CD4-positive, alpha-beta T cell (primary cell): ENCODE measurements at regions not wholly inside any gene's neighbourhood (a gene's known extent, or its start where the extent isn't known, plus 50 kb on each side); places are given as distances from the start of the nearest gene placed in this dataset.

Experiments
- ATAC-seq: fragments of 200-7000 bp; cut with Tn5 transposase; one replicate; pipeline ENCODE4 v1.10.0; 2022; ENCODE audit warnings: mild to moderate bottlenecking; ENCODE audit not compliant: poor library complexity
- CTCF ChIA-PET: fragments of 350-600 bp; sonication (Branson Sonifier 250); formaldehyde crosslinking; loops from one replicate; lab custom pipeline; 2021; ENCODE audit warnings: antibody characterized with exemption, inconsistent platforms; lab: Charles Lee
- POLR2A ChIA-PET: fragments of 350-600 bp; sonication (Branson Sonifier 250); formaldehyde crosslinking; loops from one replicate; lab custom pipeline; 2021; ENCODE audit warnings: antibody characterized with exemption, inconsistent platforms; lab: Charles Lee
- DNase-seq, 14 experiments: peaks; one replicate each; pipeline ENCODE4 v3.0.0-alpha.2; 2013 to 2020; ENCODE audit warnings: mixed read lengths in 2 of 14
- H3K27ac ChIP-seq, 2 donors: one replicate each; pipeline versions ENCODE4 v1.5.1 to v1.7.0; 2013; ENCODE audit warnings: low read length in 2 of 2, low read depth in 1 of 2, mild to moderate bottlenecking in 1 of 2
- H3K27me3 ChIP-seq, 2 experiments: 1 replicate in 1 of 2; 2 replicates in 1 of 2; pipeline versions ENCODE4 v1.6.1 to v1.7.0; 2013; ENCODE audit warnings: low read length in 2 of 2, control low read depth in 1 of 2, mild to moderate bottlenecking in 1 of 2, moderate library complexity in 1 of 2; ENCODE audit not compliant: insufficient read depth in 2 of 2, control insufficient read depth in 1 of 2
- H3K36me3 ChIP-seq: one replicate; pipeline ENCODE4 v1.6.1; 2013; ENCODE audit warnings: low read length, control low read depth; ENCODE audit not compliant: insufficient read depth
- H3K4me1 ChIP-seq: one replicate; pipeline ENCODE4 v1.6.1; 2013; ENCODE audit warnings: low read length, control low read depth; ENCODE audit not compliant: insufficient read depth
- H3K4me3 ChIP-seq: one replicate; pipeline ENCODE4 v1.5.1; 2013; ENCODE audit warnings: mild to moderate bottlenecking, low read length, moderate library complexity
- H3K9me3 ChIP-seq, 2 experiments: 1 replicate in 1 of 2; 2 replicates in 1 of 2; pipeline versions ENCODE4 v1.6.1 to v1.7.0; 2013; ENCODE audit warnings: low read length in 2 of 2, mild to moderate bottlenecking in 2 of 2, control low read depth in 1 of 2, moderate library complexity in 1 of 2; ENCODE audit not compliant: control insufficient read depth in 1 of 2, insufficient read depth in 1 of 2
- H3K27ac Mint-ChIP-seq: one replicate; pipeline ENCODE4 v1.8.0; 2020; ENCODE audit warnings: mixed read lengths
- H3K27me3 Mint-ChIP-seq: one replicate; pipeline ENCODE4 v1.8.0; 2021; ENCODE audit warnings: mixed read lengths
- H3K36me3 Mint-ChIP-seq: one replicate; pipeline ENCODE4 v1.8.0; 2021; ENCODE audit warnings: low read depth, mixed read lengths
- H3K4me1 Mint-ChIP-seq: one replicate; pipeline ENCODE4 v1.8.0; 2021; ENCODE audit warnings: low read depth, mixed read lengths
- H3K4me3 Mint-ChIP-seq: one replicate; pipeline ENCODE4 v1.8.0; 2020; ENCODE audit warnings: mild to moderate bottlenecking, mixed read lengths
- H3K9me3 Mint-ChIP-seq: one replicate; pipeline ENCODE4 v1.8.0; 2020; ENCODE audit warnings: mixed read lengths
- intact Hi-C, 2 experiments: fragments of 100-400 bp; cut with DNase I in 1 of 2; cut with micrococcal nuclease in 1 of 2; formaldehyde crosslinking; loops; one replicate each; pipeline versions ENCODE4 v1.15.1 to v1.9.0; 2023 to 2025; cut with DNase I, micrococcal nuclease
- TF ChIP-seq, protein P1 (sequence below): fragments of 200-600 bp; IDR thresholded peaks from one replicate; pipeline ENCODE4 v1.8.0; 2022; ENCODE audit warnings: antibody characterized with exemption, mild to moderate bottlenecking

DNA sequence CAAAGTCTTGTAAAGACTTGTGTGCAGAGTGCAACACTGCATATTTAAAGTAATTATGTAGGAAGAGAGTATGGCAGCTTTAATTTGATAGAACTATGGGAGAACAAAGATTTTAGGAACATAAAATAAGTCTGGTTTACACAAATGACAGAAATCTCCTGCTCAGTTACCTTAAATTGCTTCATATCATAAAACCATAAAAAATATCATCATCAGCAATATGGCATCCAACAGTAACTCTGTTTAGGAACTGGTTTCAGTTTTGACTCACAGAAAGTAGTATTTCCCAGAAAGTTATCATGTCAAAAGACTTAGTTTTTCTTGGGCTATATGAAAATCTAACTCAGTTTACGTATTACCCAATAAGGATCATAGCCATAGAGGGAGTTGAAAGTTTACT is 292.1 kb upstream of the PMFBP1 start:
- Mint-ChIP-seq H3K27ac (no peak overlapping the region), H3K4me3 (no peak overlapping the region), H3K36me3 (no peaks in the 10 kb centered on the region), H3K27me3 (no peaks in the 10 kb centered on the region), H3K4me1 (no peaks in the 10 kb centered on the region), H3K9me3 (no peaks in the 10 kb centered on the region)
- Histone ChIP-seq H3K27me3 (no peaks in the 10 kb centered on the region), H3K36me3 (no peaks in the 10 kb centered on the region), H3K4me1 (no peaks in the 10 kb centered on the region), H3K9me3 (no peaks in the 10 kb centered on the region), H3K4me3 (no peak overlapping the region), H3K27ac (no peak overlapping the region)
- POLR2A ChIA-PET, result no interaction called here
- CTCF ChIA-PET, result no interaction called here
- TF ChIP-seq, protein P1, sequence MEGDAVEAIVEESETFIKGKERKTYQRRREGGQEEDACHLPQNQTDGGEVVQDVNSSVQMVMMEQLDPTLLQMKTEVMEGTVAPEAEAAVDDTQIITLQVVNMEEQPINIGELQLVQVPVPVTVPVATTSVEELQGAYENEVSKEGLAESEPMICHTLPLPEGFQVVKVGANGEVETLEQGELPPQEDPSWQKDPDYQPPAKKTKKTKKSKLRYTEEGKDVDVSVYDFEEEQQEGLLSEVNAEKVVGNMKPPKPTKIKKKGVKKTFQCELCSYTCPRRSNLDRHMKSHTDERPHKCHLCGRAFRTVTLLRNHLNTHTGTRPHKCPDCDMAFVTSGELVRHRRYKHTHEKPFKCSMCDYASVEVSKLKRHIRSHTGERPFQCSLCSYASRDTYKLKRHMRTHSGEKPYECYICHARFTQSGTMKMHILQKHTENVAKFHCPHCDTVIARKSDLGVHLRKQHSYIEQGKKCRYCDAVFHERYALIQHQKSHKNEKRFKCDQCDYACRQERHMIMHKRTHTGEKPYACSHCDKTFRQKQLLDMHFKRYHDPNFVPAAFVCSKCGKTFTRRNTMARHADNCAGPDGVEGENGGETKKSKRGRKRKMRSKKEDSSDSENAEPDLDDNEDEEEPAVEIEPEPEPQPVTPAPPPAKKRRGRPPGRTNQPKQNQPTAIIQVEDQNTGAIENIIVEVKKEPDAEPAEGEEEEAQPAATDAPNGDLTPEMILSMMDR, result no peak
- no peak for DNase-seq
- intact Hi-C loops, result no loop called here
- no peak for ATAC-seq

DNA sequence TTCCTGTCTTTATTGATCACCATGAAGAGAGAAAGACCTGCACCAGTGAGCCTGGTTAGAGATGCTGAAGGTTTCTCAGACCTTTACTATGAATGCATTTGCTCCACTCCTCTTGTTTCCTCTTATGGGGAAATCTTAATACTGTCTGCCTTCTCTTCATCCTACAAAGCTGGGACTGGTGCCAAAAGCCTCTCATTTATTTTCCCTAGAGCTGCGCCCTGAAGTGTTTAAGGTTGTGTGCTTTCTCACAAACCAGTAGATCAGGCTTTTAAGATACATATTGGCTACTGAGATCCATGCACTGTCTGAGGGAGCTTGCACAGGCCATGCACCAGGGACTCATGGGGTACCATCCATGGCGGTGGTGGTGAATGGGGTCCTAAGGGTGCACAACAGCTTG is 286.1 kb upstream of the PMFBP1 start:
- Mint-ChIP-seq H3K27me3 (no peaks in the 10 kb centered on the region), H3K36me3 (no peaks in the 10 kb centered on the region), H3K4me3 (no peak overlapping the region), H3K27ac (no peak overlapping the region), H3K9me3 (peaks cover 7% of the 10 kb centered on the region), H3K4me1 (no peaks in the 10 kb centered on the region)
- no peak overlapping the region for H3K4me3 ChIP-seq
- DNase-seq, result no peak
- no peaks in the 10 kb centered on the region for H3K4me1 ChIP-seq
- ATAC-seq, result no peak
- peaks cover 0 to 12% of the 10 kb centered on the region in 2 experiments for H3K9me3 ChIP-seq
- ChIA-PET CTCF (no interaction called here), POLR2A (no interaction called here)
- H3K27me3 ChIP-seq, result no peaks in the 10 kb centered on the region
- intact Hi-C loops, result no loop called here
- TF ChIP-seq, protein P1, result no peak
- H3K36me3 ChIP-seq, result no peaks in the 10 kb centered on the region
- H3K27ac ChIP-seq, result no peak overlapping the region

DNA sequence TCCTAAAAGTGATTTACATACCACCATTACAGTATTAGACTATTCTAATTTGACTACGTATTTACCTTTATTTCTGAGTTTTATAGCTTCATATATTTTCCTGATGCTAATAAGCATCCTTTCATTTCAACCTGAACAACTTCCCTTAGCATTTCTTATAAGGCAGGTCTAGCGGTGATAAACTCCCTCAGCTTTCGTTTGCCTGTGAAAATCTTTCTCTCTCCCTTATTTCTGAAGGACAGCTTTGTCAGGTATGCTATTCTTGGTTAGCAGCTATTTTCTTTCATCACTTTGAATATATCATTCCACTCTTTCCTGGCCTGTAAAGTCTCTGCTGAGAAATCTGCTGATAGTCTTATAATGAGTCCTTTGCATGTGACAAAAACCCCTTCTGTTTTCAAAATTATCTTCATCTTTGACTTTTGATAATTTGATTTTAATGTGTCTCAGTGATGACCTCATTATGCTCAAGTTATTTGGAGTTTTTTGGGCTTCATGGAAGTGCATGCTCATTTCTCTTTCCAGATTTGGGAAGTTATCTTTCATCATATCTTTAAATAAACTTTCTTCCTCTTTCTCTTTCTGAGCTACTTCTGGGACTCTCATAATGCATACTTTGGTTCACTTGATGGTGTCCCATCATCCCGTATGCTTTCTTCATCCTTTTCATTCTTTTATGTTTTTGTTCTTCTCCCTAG is 285.4 kb upstream of the PMFBP1 start:
- no peaks in the 10 kb centered on the region for H3K4me1 Mint-ChIP-seq
- peaks cover 10% of the 10 kb centered on the region for H3K9me3 Mint-ChIP-seq
- Histone ChIP-seq H3K27me3 (no peaks in the 10 kb centered on the region), H3K9me3 (peaks cover 0 to 12% of the 10 kb centered on the region in 2 experiments), H3K4me1 (no peaks in the 10 kb centered on the region), H3K36me3 (no peaks in the 10 kb centered on the region), H3K27ac (no peak overlapping the region), H3K4me3 (no peak overlapping the region)
- H3K27ac Mint-ChIP-seq, result no peak overlapping the region
- H3K27me3 Mint-ChIP-seq, result no peaks in the 10 kb centered on the region
- POLR2A ChIA-PET, result no interaction called here
- TF ChIP-seq, protein P1, result no peak
- DNase-seq (no peak), ATAC-seq (no peak)
- CTCF ChIA-PET, result no interaction called here
- H3K36me3 Mint-ChIP-seq, result no peaks in the 10 kb centered on the region
- no peak overlapping the region for H3K4me3 Mint-ChIP-seq
- intact Hi-C loops, result no loop called here
